ENCODE measurements at regions not wholly inside any gene's neighbourhood (a gene's known extent, or its start where the extent isn't known, plus 50 kb on each side); places are given as distances from the start of the nearest gene placed in this dataset.
"Not testable (repeated sequence)": the region's sequence is repeated elsewhere in the genome, so short reads cannot be mapped to it uniquely, and the experiment has no call there.

GRCh38 chr12:67852701-67853100, 136.5 kb upstream of the IFNG-AS1 start:
- no peak for DNase-seq

GRCh38 chr12:67853204-67853603, 136.0 kb upstream of the IFNG-AS1 start:
- no peak for DNase-seq

GRCh38 chr12:67854351-67854750, 134.9 kb upstream of the IFNG-AS1 start:
- no peak for DNase-seq

GRCh38 chr12:67855103-67855502, 134.1 kb upstream of the IFNG-AS1 start:
- no peak for DNase-seq

- DNase-seq = no peak
Observed at GRCh38 chr12:67871231-67871630, 118.0 kb upstream of the IFNG-AS1 start.

- DNase-seq = no peak
Observed at GRCh38 chr12:67873355-67873754, 115.9 kb upstream of the IFNG-AS1 start.

- DNase-seq = no peak
Observed at GRCh38 chr12:67876305-67876915, 112.8 kb upstream of the IFNG-AS1 start.

GRCh38 chr12:67877727-67878126, 111.5 kb upstream of the IFNG-AS1 start:
- no peak for DNase-seq

GRCh38 chr12:67879937-67880336, 109.3 kb upstream of the IFNG-AS1 start:
- DNase-seq = no peak

- no peak for DNase-seq
Observed at GRCh38 chr12:67881565-67881964, 107.7 kb upstream of the IFNG-AS1 start.

GRCh38 chr12:67884596-67884995, 104.7 kb upstream of the IFNG-AS1 start:
- no peak for DNase-seq

- no peak for DNase-seq
Observed at GRCh38 chr12:67885375-67886169, 103.7 kb upstream of the IFNG-AS1 start.

- no peak for DNase-seq
Observed at GRCh38 chr12:67887065-67887464, 102.2 kb upstream of the IFNG-AS1 start.

- no peak for DNase-seq
Observed at GRCh38 chr12:67889931-67890330, 99.3 kb upstream of the IFNG-AS1 start.

GRCh38 chr12:67890726-67891258, 98.5 kb upstream of the IFNG-AS1 start:
- DNase-seq = no peak

- no peak for DNase-seq
Observed at GRCh38 chr12:67891596-67891995, 97.7 kb upstream of the IFNG-AS1 start.

- DNase-seq = peak; percentile 42
Observed at GRCh38 chr12:67892259-67893021, 96.8 kb upstream of the IFNG-AS1 start.

GRCh38 chr12:67893022-67893580, 96.1 kb upstream of the IFNG-AS1 start:
- DNase-seq = peak; percentile 36

- DNase-seq = not testable (repeated sequence)
Observed at GRCh38 chr12:67900418-67900817, 88.8 kb upstream of the IFNG-AS1 start.

- DNase-seq = no peak
Observed at GRCh38 chr12:67909091-67909531, 80.1 kb upstream of the IFNG-AS1 start.

GRCh38 chr12:67909681-67910080, 79.6 kb upstream of the IFNG-AS1 start:
- DNase-seq = no peak

GRCh38 chr12:67910360-67911274, 78.6 kb upstream of the IFNG-AS1 start:
- no peak for DNase-seq

Measured in NCI-H2171 (cell line).